HEK293T (cell line): ENCODE measurements at regions not wholly inside any gene's neighbourhood (a gene's known extent, or its start where the extent isn't known, plus 50 kb on each side); places are given as distances from the start of the nearest gene placed in this dataset.

Experiments used
- ARNT ChIP-seq: fragments of 450-650 bp; IDR thresholded peaks from 2 replicates; pipeline ENCODE4 v1.6.1; 2017; ENCODE audit warnings: mild to moderate bottlenecking
- SP1 ChIP-seq: fragments of 450-650 bp; IDR thresholded peaks from 2 replicates; pipeline ENCODE4 v1.6.1; 2017
- SUZ12 ChIP-seq: fragments of 450-650 bp; IDR thresholded peaks from 2 replicates; pipeline ENCODE4 v1.6.1; 2016; ENCODE audit warnings: mild to moderate bottlenecking

- no peak for TF ChIP-seq SUZ12
- no peak for TF ChIP-seq SP1
- no peak for TF ChIP-seq ARNT
These were observed 260.5 kb upstream of the TLE3 start for GRCh38 chr15:70358011-70358819.
